ENCODE measurements at regions not wholly inside any gene's neighbourhood (a gene's known extent, or its start where the extent isn't known, plus 50 kb on each side); places are given as distances from the start of the nearest gene placed in this dataset.
A peak's percentile ranks its signal among the peaks of the same experiment; 100 is the strongest.
"Not testable (repeated sequence)": the region's sequence is repeated elsewhere in the genome, so short reads cannot be mapped to it uniquely, and the experiment has no call there.

GRCh38 chr7:131845573-131846314 lies 289.3 kb upstream of the PODXL start:
- no peak for DNase-seq

- DNase-seq: peak in 1 of 2 experiments; percentile 6
Observed at GRCh38 chr7:131844369-131844768, 287.9 kb upstream of the PODXL start.

GRCh38 chr7:131843898-131844331 lies 287.5 kb upstream of the PODXL start:
- DNase-seq: peak in 1 of 2 experiments; percentile 16

GRCh38 chr7:131839967-131840690 lies 283.7 kb upstream of the PODXL start:
- DNase-seq: no peak

GRCh38 chr7:131836733-131837132 lies 280.3 kb upstream of the PODXL start:
- no peak for DNase-seq

- no peak for DNase-seq
Observed at GRCh38 chr7:131835141-131835540, 278.7 kb upstream of the PODXL start.

- DNase-seq: no peak
Observed at GRCh38 chr7:131830681-131831080, 274.3 kb upstream of the PODXL start.

GRCh38 chr7:131829947-131830558 lies 273.6 kb upstream of the PODXL start:
- DNase-seq: no peak

- no peak for DNase-seq
Observed at GRCh38 chr7:131827421-131827820, 271.0 kb upstream of the PODXL start.

- DNase-seq: no peak
Observed at GRCh38 chr7:131826960-131827359, 270.5 kb upstream of the PODXL start.

- not testable (repeated sequence) for DNase-seq
Observed at GRCh38 chr7:131823961-131824440, 267.6 kb upstream of the PODXL start.

GRCh38 chr7:131819891-131820290 lies 263.5 kb upstream of the PODXL start:
- DNase-seq: no peak

- peak in 1 of 2 experiments; percentile 52 for DNase-seq
Observed at GRCh38 chr7:131816391-131817007, 260.1 kb upstream of the PODXL start.

GRCh38 chr7:131808736-131809135 lies 252.3 kb upstream of the PODXL start:
- no peak for DNase-seq

GRCh38 chr7:131808156-131808555 lies 251.7 kb upstream of the PODXL start:
- not testable (repeated sequence) for DNase-seq

- no peak for DNase-seq
Observed at GRCh38 chr7:131803816-131804215, 247.4 kb upstream of the PODXL start.

GRCh38 chr7:131802195-131802864 lies 245.9 kb upstream of the PODXL start:
- no peak for DNase-seq

- no peak for DNase-seq
Observed at GRCh38 chr7:131800531-131800930, 244.1 kb upstream of the PODXL start.

- no peak for DNase-seq
Observed at GRCh38 chr7:131800008-131800407, 243.6 kb upstream of the PODXL start.

- DNase-seq: no peak
Observed at GRCh38 chr7:131797841-131798240, 241.4 kb upstream of the PODXL start.

- no peak for DNase-seq
Observed at GRCh38 chr7:131795400-131795799, 239.0 kb upstream of the PODXL start.

- no peak for DNase-seq
Observed at GRCh38 chr7:131792311-131792710, 235.9 kb upstream of the PODXL start.

- no peak for DNase-seq
Observed at GRCh38 chr7:131787101-131787500, 230.7 kb upstream of the PODXL start.
